ENCODE measurements at regions not wholly inside any gene's neighbourhood (a gene's known extent, or its start where the extent isn't known, plus 50 kb on each side); places are given as distances from the start of the nearest gene placed in this dataset.

DNA sequence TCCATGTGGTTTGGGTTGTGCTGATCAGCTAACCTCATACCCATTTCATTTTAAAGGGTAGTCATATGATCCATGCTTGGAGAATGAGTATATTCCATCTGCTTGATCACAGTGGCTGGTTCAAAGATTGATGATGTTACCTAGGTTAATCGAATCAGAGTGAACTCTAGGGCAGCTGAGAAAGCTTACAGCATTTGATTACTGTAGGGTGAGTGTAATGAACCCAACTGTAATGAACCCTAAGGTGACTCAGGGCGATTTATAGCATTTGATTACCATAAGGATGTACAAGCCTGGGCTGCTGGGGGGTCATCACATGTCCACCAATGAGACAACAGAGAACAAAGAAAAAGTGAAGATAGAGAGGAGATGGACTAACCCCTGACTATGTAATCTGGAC, 523.1 kb downstream of the ADRA2A start:
- WGBS (ENCODE audit: extremely low coverage, insufficient read length, low lambda C conversion rate) = no CpG with 5 or more reads among the region's 2 CpGs
- TF ChIP-seq, protein P1, sequence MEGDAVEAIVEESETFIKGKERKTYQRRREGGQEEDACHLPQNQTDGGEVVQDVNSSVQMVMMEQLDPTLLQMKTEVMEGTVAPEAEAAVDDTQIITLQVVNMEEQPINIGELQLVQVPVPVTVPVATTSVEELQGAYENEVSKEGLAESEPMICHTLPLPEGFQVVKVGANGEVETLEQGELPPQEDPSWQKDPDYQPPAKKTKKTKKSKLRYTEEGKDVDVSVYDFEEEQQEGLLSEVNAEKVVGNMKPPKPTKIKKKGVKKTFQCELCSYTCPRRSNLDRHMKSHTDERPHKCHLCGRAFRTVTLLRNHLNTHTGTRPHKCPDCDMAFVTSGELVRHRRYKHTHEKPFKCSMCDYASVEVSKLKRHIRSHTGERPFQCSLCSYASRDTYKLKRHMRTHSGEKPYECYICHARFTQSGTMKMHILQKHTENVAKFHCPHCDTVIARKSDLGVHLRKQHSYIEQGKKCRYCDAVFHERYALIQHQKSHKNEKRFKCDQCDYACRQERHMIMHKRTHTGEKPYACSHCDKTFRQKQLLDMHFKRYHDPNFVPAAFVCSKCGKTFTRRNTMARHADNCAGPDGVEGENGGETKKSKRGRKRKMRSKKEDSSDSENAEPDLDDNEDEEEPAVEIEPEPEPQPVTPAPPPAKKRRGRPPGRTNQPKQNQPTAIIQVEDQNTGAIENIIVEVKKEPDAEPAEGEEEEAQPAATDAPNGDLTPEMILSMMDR (conservative IDR thresholded peaks at IDR 0.05) = no peak
- Histone ChIP-seq H3K18ac (ENCODE audit: insufficient read length, low read depth, low read length) (no peak overlapping the region), H3K14ac (ENCODE audit: insufficient read depth, low read length) (no peak overlapping the region), H2BK20ac (ENCODE audit: low read depth, low read length, poor library complexity, severe bottlenecking) (no peak overlapping the region), H3K4ac (ENCODE audit: low read depth, low read length) (no peak overlapping the region), H2BK12ac (ENCODE audit: insufficient read length, low read depth, low read length) (no peak overlapping the region), H3K4me1 (ENCODE audit: insufficient read depth, low read length) (no peaks in the 10 kb centered on the region), H3K56ac (ENCODE audit: insufficient read length, low read depth, low read length) (no peak overlapping the region), H4K8ac (replicated peaks; ENCODE audit: insufficient read length, low read depth, low read length) (no peak overlapping the region), H4K91ac (ENCODE audit: insufficient read length, low read depth, low read length) (no peak overlapping the region), H2BK15ac (ENCODE audit: low read depth, low read length) (no peak overlapping the region), H4K20me1 (ENCODE audit: control insufficient read depth, insufficient read depth, insufficient read length) (no peaks in the 10 kb centered on the region), H3K79me1 (ENCODE audit: insufficient read depth, low read depth, low read length, poor library complexity, severe bottlenecking) (no peaks in the 10 kb centered on the region), H4K5ac (ENCODE audit: insufficient read length, low read depth, low read length) (no peak overlapping the region), H2AK5ac (ENCODE audit: insufficient read length, low read length) (no peak overlapping the region), H3K4me2 (ENCODE audit: insufficient read depth, insufficient read length, low read length) (no peak overlapping the region), H3K27ac (ENCODE audit: insufficient read length, low read depth, low read length) (no peak overlapping the region), H3K23ac (ENCODE audit: insufficient read length, low read depth, low read length) (no peak overlapping the region), H3K23me2 (ENCODE audit: insufficient read length, low read depth, low read length, poor library complexity, severe bottlenecking) (no peaks in the 10 kb centered on the region), H3K9me3 (ENCODE audit: control insufficient read depth, low read depth, low read length) (no peaks in the 10 kb centered on the region), H3K79me2 (ENCODE audit: insufficient read depth, low read length) (no peaks in the 10 kb centered on the region), H3K27me3 (ENCODE audit: insufficient read depth, low read length) (no peaks in the 10 kb centered on the region), H3T11ph (ENCODE audit: low read length) (no peak overlapping the region), H2BK120ac (ENCODE audit: low read depth, low read length, poor library complexity, severe bottlenecking) (no peak overlapping the region), H2AFZ (ENCODE audit: low read length) (no peak overlapping the region), H3K9ac (ENCODE audit: extremely low read depth, insufficient read length, low read length) (no peak overlapping the region), H2BK5ac (ENCODE audit: insufficient read length, low read length) (no peak overlapping the region)
- no peak for DNase-seq
- H3K4me3 Mint-ChIP-seq = no peak overlapping the region
- H3K9me3 Mint-ChIP-seq = no peaks in the 10 kb centered on the region
- H3K27ac Mint-ChIP-seq = no peak overlapping the region
- H3K36me3 Mint-ChIP-seq (ENCODE audit: insufficient read depth in 1 of 3, low read depth in 3 of 3) = no peaks in the 10 kb centered on the region; a peak in 1 of 7 replicates
- H3K4me1 Mint-ChIP-seq = peaks cover 10 to 11% of the 10 kb centered on the region in 2 experiments; a peak in 3 of 4 replicates
- H3K27me3 Mint-ChIP-seq (ENCODE audit: low read depth) = no peaks in the 10 kb centered on the region; the same call in 1 of the 2 replicates
